Mesendoderm (in vitro differentiated cells): ENCODE measurements at regions not wholly inside any gene's neighbourhood (a gene's known extent, or its start where the extent isn't known, plus 50 kb on each side); places are given as distances from the start of the nearest gene placed in this dataset.
"Not testable (repeated sequence)": the region's sequence is repeated elsewhere in the genome, so short reads cannot be mapped to it uniquely, and the experiment has no call there.

ENCODE experiments used
- DNase-seq: peaks from one replicate; pipeline ENCODE4 v3.0.0; 2013
- H2AK5ac ChIP-seq: 2 replicates; pipeline ENCODE4 v1.6.1; 2013; ENCODE audit warnings: low read length, inconsistent platforms
- H2BK120ac ChIP-seq: 2 replicates; pipeline ENCODE4 v1.6.1; 2013; ENCODE audit warnings: low read depth, mild to moderate bottlenecking, low read length, moderate library complexity, mixed read lengths
- H2BK15ac ChIP-seq: replicated peaks from 2 replicates; pipeline ENCODE4 v1.6.1; 2013; ENCODE audit warnings: low read depth, mild to moderate bottlenecking, moderate library complexity
- H2BK5ac ChIP-seq: 2 replicates; pipeline ENCODE4 v1.6.1; 2013; ENCODE audit warnings: low read length, inconsistent platforms
- H3K18ac ChIP-seq: 2 replicates; pipeline ENCODE4 v1.6.1; 2013; ENCODE audit warnings: mild to moderate bottlenecking, low read length, mixed read lengths
- H3K23ac ChIP-seq: one replicate; pipeline ENCODE4 v1.6.1; 2013; ENCODE audit warnings: low read length
- H3K27ac ChIP-seq: 2 replicates; pipeline ENCODE4 v1.5.1; 2013; ENCODE audit warnings: low read depth, mild to moderate bottlenecking, inconsistent platforms, low read length, moderate library complexity
- H3K27me3 ChIP-seq: 2 replicates; pipeline ENCODE4 v1.6.1; 2013; ENCODE audit warnings: low read length, control low read depth, mild to moderate bottlenecking, inconsistent platforms; ENCODE audit not compliant: insufficient read depth, poor library complexity
- H3K36me3 ChIP-seq: 2 replicates; pipeline ENCODE4 v1.6.1; 2013; ENCODE audit warnings: low read length, inconsistent platforms; ENCODE audit not compliant: control insufficient read depth, insufficient read depth
- H3K4ac ChIP-seq: one replicate; pipeline ENCODE4 v1.6.1; 2013; ENCODE audit warnings: low read depth, mild to moderate bottlenecking, low read length, moderate library complexity
- H3K4me1 ChIP-seq: 2 replicates; pipeline ENCODE4 v1.6.1; 2013; ENCODE audit warnings: low read depth, low read length, inconsistent platforms; ENCODE audit not compliant: control insufficient read depth
- H3K4me2 ChIP-seq: 2 replicates; pipeline ENCODE4 v1.6.1; 2013; ENCODE audit warnings: low read length
- H3K4me3 ChIP-seq: 2 replicates; pipeline ENCODE4 v1.5.1; 2013; ENCODE audit warnings: mild to moderate bottlenecking, low read length
- H3K56ac ChIP-seq: one replicate; pipeline ENCODE4 v1.6.1; 2013; ENCODE audit warnings: low read length
- H3K79me1 ChIP-seq: 2 replicates; pipeline ENCODE4 v1.6.1; 2013; ENCODE audit warnings: low read length, inconsistent platforms
- H3K79me2 ChIP-seq: 2 replicates; pipeline ENCODE4 v1.6.1; 2013; ENCODE audit warnings: mild to moderate bottlenecking, low read length; ENCODE audit not compliant: control insufficient read depth, insufficient read depth
- H3K9ac ChIP-seq: 2 replicates; pipeline ENCODE4 v1.6.1; 2013; ENCODE audit warnings: low read length, inconsistent platforms
- H4K5ac ChIP-seq: one replicate; pipeline ENCODE4 v1.6.1; 2013; ENCODE audit warnings: low read length
- H4K8ac ChIP-seq: one replicate; pipeline ENCODE4 v1.6.1; 2013; ENCODE audit warnings: low read depth, mild to moderate bottlenecking, control low read depth, low read length, moderate library complexity
- WGBS: extraction: QIAGEN DNeasy Blood & Tissue Kit; methylation state at CpG from one replicate; pipeline ENCODE4 v1.1.7; 2013; ENCODE audit warnings: low lambda C conversion rate, missing lambda C conversion rate; ENCODE audit not compliant: insufficient coverage; ENCODE audit errors: extremely low coverage; 5-methylcytosine and 5-hydroxymethylcytosine counted together

DNA sequence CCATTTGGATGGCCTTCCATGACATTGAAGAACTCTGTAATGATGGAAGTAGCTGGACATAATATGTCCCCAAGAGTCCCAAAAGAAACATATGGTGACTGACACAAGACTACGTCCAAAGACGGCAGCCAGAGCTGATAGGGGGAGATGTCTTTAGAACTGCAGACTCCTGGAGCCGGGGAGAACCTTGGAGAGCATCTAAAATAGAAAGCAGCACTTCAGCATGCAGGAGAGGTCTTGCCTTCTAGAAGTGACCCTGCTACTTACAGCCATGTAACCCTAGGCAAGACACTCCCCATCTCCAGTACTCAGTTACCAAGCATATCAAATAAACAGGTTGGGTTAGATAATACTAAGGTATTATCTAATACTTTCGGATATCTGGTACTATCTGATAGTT is 143.8 kb upstream of the BCL6 start:
- no peak overlapping the region for H3K9ac ChIP-seq
- H3K4me3 ChIP-seq = no peak overlapping the region
- no peak overlapping the region for H3K4ac ChIP-seq
- no peaks in the 10 kb centered on the region for H3K27me3 ChIP-seq
- H2BK15ac ChIP-seq = no peak overlapping the region
- no peak overlapping the region for H2AK5ac ChIP-seq
- no peaks in the 10 kb centered on the region for H3K79me1 ChIP-seq
- no peak overlapping the region for H3K56ac ChIP-seq
- DNase-seq = no peak
- no peak overlapping the region for H2BK120ac ChIP-seq
- no peak overlapping the region for H3K4me2 ChIP-seq
- H3K18ac ChIP-seq = no peak overlapping the region
- H3K27ac ChIP-seq = no peak overlapping the region
- H3K4me1 ChIP-seq = no peaks in the 10 kb centered on the region
- H4K8ac ChIP-seq = no peak overlapping the region
- no peaks in the 10 kb centered on the region for H3K36me3 ChIP-seq
- H3K23ac ChIP-seq = no peak overlapping the region
- no CpG with 5 or more reads among the region's 4 CpGs for WGBS
- H3K79me2 ChIP-seq = no peaks in the 10 kb centered on the region
- H2BK5ac ChIP-seq = no peak overlapping the region
- no peak overlapping the region for H4K5ac ChIP-seq

DNA sequence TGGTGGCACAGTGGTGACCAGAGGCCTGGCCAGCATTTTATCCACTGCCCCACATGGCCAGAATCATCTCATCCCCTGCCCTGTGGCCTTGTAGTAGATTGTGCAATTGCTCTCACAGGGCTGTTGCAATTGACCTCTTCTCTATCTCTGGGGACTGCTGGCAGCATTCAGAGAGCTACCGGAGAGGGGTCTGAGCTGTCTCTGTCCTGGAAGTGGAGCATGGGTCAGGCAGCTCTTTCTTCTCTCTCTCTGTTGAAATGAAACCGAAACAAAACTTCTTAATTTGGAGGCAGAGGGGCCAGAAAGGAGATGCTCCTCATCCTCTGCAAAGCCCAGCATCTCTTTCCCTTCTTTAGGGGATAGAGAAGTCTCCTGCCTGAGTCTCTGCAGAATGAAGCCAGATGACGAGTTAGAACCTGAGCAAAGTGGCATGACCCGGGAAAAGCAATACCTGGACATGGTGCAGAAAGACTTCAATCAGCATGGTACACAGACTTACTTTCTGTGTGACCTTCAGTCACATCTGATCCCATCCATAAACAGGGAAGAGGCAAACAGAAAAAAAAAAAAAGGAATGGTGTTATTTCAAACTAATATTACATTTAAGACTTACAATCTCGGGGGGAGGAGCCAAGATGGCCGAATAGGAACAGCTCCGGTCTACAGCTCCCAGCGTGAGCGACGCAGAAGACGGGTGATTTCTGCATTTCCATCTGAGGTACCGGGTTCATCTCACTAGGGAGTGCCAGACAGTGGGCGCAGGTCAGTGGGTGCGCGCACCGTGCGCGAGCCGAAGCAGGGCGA is 144.5 kb upstream of the BCL6 start:
- no peak overlapping the region for H3K4me2 ChIP-seq
- no peaks in the 10 kb centered on the region for H3K79me1 ChIP-seq
- WGBS = no CpG with 5 or more reads among the region's 20 CpGs
- no peaks in the 10 kb centered on the region for H3K27me3 ChIP-seq
- H3K56ac ChIP-seq = no peak overlapping the region
- H2BK120ac ChIP-seq = no peak overlapping the region
- no peak overlapping the region for H3K9ac ChIP-seq
- H4K8ac ChIP-seq = no peak overlapping the region
- DNase-seq = no peak
- no peak overlapping the region for H3K4me3 ChIP-seq
- no peak overlapping the region for H4K5ac ChIP-seq
- H2AK5ac ChIP-seq = no peak overlapping the region
- no peak overlapping the region for H3K4ac ChIP-seq
- no peak overlapping the region for H2BK5ac ChIP-seq
- no peaks in the 10 kb centered on the region for H3K4me1 ChIP-seq
- no peaks in the 10 kb centered on the region for H3K79me2 ChIP-seq
- H3K36me3 ChIP-seq = no peaks in the 10 kb centered on the region
- no peak overlapping the region for H2BK15ac ChIP-seq
- no peak overlapping the region for H3K18ac ChIP-seq
- H3K27ac ChIP-seq = no peak overlapping the region
- H3K23ac ChIP-seq = no peak overlapping the region

DNA sequence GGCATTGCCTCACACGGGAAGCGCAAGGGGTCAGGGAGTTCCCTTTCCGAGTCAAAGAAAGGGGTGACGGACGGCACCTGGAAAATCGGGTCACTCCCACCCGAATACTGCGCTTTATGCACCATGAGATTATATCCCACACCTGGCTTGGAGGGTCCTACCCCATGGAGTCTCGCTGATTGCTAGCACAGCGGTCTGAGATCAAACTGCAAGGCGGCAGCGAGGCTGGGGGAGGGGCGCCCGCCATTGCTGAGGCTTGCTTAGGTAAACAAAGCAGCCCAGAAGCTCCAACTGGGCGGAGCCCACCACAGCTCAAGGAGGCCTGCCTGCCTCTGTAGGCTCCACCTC is 145.1 kb upstream of the BCL6 start:
- WGBS = no CpG with 5 or more reads among the region's 15 CpGs
- peak; percentile 69 for DNase-seq
- H3K79me1 ChIP-seq, H2AK5ac ChIP-seq, H2BK5ac ChIP-seq, H3K4me2 ChIP-seq, H3K4me3 ChIP-seq, H3K18ac ChIP-seq, H3K4ac ChIP-seq, H2BK15ac ChIP-seq, H3K56ac ChIP-seq, H4K8ac ChIP-seq, H3K27ac ChIP-seq, H3K79me2 ChIP-seq, H3K4me1 ChIP-seq, H3K36me3 ChIP-seq, H3K27me3 ChIP-seq, H3K23ac ChIP-seq, H3K9ac ChIP-seq, H4K5ac ChIP-seq, H2BK120ac ChIP-seq: not testable (repeated sequence)

DNA sequence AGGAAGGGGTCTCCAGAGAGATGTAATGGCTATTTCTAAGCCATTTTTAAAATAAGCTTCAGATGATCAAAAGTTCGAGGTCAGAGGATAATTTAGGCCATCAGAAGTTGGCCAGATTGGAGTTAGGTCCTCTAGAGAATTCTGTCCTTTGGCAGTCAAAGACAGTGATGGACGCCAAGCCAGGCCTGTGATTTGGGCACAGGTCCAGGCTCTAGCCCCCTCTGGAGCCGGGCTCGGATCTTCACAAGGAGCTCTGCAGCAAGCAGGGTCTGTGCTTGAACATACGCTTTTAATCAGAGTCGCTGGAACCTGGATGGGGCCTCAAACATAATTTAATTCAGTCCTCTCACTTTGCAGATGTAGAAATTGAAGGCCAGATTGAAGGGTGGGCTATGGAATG is 151.4 kb upstream of the BCL6 start:
- no peak overlapping the region for H2BK120ac ChIP-seq
- no peak overlapping the region for H2BK5ac ChIP-seq
- no peak overlapping the region for H3K56ac ChIP-seq
- no peak overlapping the region for H3K4me3 ChIP-seq
- no peak overlapping the region for H3K18ac ChIP-seq
- no peak overlapping the region for H3K27ac ChIP-seq
- H3K79me1 ChIP-seq = no peaks in the 10 kb centered on the region
- no peaks in the 10 kb centered on the region for H3K36me3 ChIP-seq
- no peak overlapping the region for H2BK15ac ChIP-seq
- H3K4ac ChIP-seq = no peak overlapping the region
- no CpG with 5 or more reads among the region's 6 CpGs for WGBS
- no peak overlapping the region for H2AK5ac ChIP-seq
- no peak overlapping the region for H4K8ac ChIP-seq
- H3K4me2 ChIP-seq = no peak overlapping the region
- no peaks in the 10 kb centered on the region for H3K27me3 ChIP-seq
- no peak overlapping the region for H3K9ac ChIP-seq
- no peak for DNase-seq
- no peaks in the 10 kb centered on the region for H3K4me1 ChIP-seq
- H3K79me2 ChIP-seq = no peaks in the 10 kb centered on the region
- no peak overlapping the region for H3K23ac ChIP-seq
- H4K5ac ChIP-seq = no peak overlapping the region

DNA sequence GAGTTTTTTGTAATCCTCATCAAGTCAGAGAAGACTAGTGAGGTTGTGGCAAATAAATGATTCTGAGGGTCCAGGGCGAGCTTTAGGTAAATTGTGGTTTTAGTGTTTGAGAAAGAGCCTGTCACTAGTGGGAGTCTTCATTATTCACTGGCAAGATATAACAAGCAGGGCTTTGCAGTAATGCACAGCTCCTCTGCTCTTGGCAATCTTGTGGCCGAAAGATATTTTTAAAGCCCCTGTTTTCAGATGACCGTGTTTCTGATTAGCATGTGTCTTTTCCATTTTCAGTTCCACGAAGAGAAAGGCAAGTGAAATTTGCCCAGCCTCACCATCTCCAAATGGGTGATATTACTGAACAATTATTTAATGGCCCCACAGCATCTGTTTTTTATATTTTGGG is 154.0 kb upstream of the BCL6 start:
- no peaks in the 10 kb centered on the region for H3K4me1 ChIP-seq
- H3K4me3 ChIP-seq = no peak overlapping the region
- H2BK5ac ChIP-seq = no peak overlapping the region
- H3K4me2 ChIP-seq = no peak overlapping the region
- no peak overlapping the region for H4K8ac ChIP-seq
- no peaks in the 10 kb centered on the region for H3K79me2 ChIP-seq
- H3K36me3 ChIP-seq = no peaks in the 10 kb centered on the region
- H3K79me1 ChIP-seq = no peaks in the 10 kb centered on the region
- no peak for DNase-seq
- no peak overlapping the region for H2BK120ac ChIP-seq
- no peak overlapping the region for H3K4ac ChIP-seq
- H2BK15ac ChIP-seq = no peak overlapping the region
- no peak overlapping the region for H4K5ac ChIP-seq
- H3K27me3 ChIP-seq = no peaks in the 10 kb centered on the region
- no peak overlapping the region for H2AK5ac ChIP-seq
- H3K23ac ChIP-seq = no peak overlapping the region
- no CpG with 5 or more reads among the region's 4 CpGs for WGBS
- H3K18ac ChIP-seq = no peak overlapping the region
- no peak overlapping the region for H3K9ac ChIP-seq
- H3K56ac ChIP-seq = no peak overlapping the region
- H3K27ac ChIP-seq = no peak overlapping the region
